Vagina (tissue), 2 donors: ENCODE measurements at regions not wholly inside any gene's neighbourhood (a gene's known extent, or its start where the extent isn't known, plus 50 kb on each side); places are given as distances from the start of the nearest gene placed in this dataset.

Experiments used
- CTCF ChIP-seq, 3 experiments: fragments of 450-650 bp in 2 of 3; fragments of 200-600 bp in 1 of 3; sonication (generic) in 1 of 3; IDR thresholded peaks; one replicate each; pipeline ENCODE4 v1.5.1; 2017 to 2019; ENCODE audit warnings: antibody characterized with exemption in 3 of 3, mild to moderate bottlenecking in 2 of 3, moderate library complexity in 2 of 3
- POLR2AphosphoS5 ChIP-seq, 2 donors: sonication (generic); formaldehyde crosslinking; IDR thresholded peaks; one replicate each; pipeline ENCODE4 v1.9.0; 2017; ENCODE audit warnings: antibody characterized with exemption in 2 of 2, mild to moderate bottlenecking in 2 of 2, low read depth in 1 of 2; ENCODE audit not compliant: insufficient read depth in 1 of 2

- TF ChIP-seq CTCF (IDR thresholded peaks at IDR 0.05), result no peak
- TF ChIP-seq POLR2AphosphoS5 (IDR thresholded peaks at IDR 0.05; ENCODE audit: insufficient read depth in 1 of 2, low read depth in 1 of 2), result no peak
These were observed 241.1 kb upstream of the B3GALT2 start for GRCh38 chr1:193427524-193427923.
